ENCODE measurements at regions not wholly inside any gene's neighbourhood (a gene's known extent, or its start where the extent isn't known, plus 50 kb on each side); places are given as distances from the start of the nearest gene placed in this dataset.

GRCh38 chr2:216934151-216934550, 74.3 kb upstream of the TNP1 start:
- no peak for FAIRE-seq
- H3K4me3 ChIP-seq (ENCODE audit: insufficient read depth, low read depth, low read length), result no peak overlapping the region
- peaks cover 6% of the 10 kb centered on the region for H3K27me3 Mint-ChIP-seq (ENCODE audit: low read depth, unreplicated experiment)
- no peak for TF ChIP-seq CTCF (IDR thresholded peaks at IDR 0.05; ENCODE audit: insufficient read depth, low read depth, low read length)
- no peak for TF ChIP-seq EZH2 (IDR thresholded peaks at IDR 0.05; ENCODE audit: insufficient read depth, low read length)
- H3K27me3 ChIP-seq (ENCODE audit: insufficient read depth, low read length), result no peaks in the 10 kb centered on the region
- no peaks in the 10 kb centered on the region for H3K4me1 ChIP-seq (ENCODE audit: insufficient read depth, low read length)
- H2AFZ ChIP-seq (ENCODE audit: low read depth, low read length), result no peak overlapping the region
- H3K27ac Mint-ChIP-seq (ENCODE audit: unreplicated experiment), result no peak overlapping the region
- H3K9me3 ChIP-seq (ENCODE audit: insufficient read depth, low read depth, low read length), result no peaks in the 10 kb centered on the region
- no peaks in the 10 kb centered on the region for H4K20me1 ChIP-seq (ENCODE audit: insufficient read depth, low read length)
- peaks cover 6% of the 10 kb centered on the region for H3K4me1 Mint-ChIP-seq (ENCODE audit: low read depth, unreplicated experiment)
- H3K36me3 Mint-ChIP-seq (ENCODE audit: low read depth, unreplicated experiment), result no peaks in the 10 kb centered on the region
- no peaks in the 10 kb centered on the region for H3K36me3 ChIP-seq (ENCODE audit: insufficient read depth, low read length)
- no peak overlapping the region for H3K4me3 Mint-ChIP-seq (ENCODE audit: unreplicated experiment)
- no peak overlapping the region for H3K27ac ChIP-seq (ENCODE audit: low read depth, low read length)
- no peak overlapping the region for H3K9ac ChIP-seq (ENCODE audit: low read length)
- H3K79me2 ChIP-seq (ENCODE audit: insufficient read depth, low read length), result no peaks in the 10 kb centered on the region
- peaks cover 7% of the 10 kb centered on the region for H3K9me3 Mint-ChIP-seq (ENCODE audit: unreplicated experiment)
- DNase-seq (ENCODE audit: low read depth), result no peak
- no peak overlapping the region for H3K4me2 ChIP-seq (ENCODE audit: low read length)

- Mint-ChIP-seq H3K36me3 (ENCODE audit: low read depth, unreplicated experiment) (no peaks in the 10 kb centered on the region), H3K4me3 (ENCODE audit: unreplicated experiment) (no peak overlapping the region), H3K27me3 (ENCODE audit: low read depth, unreplicated experiment) (peaks cover 6% of the 10 kb centered on the region), H3K9me3 (ENCODE audit: unreplicated experiment) (peaks cover 7% of the 10 kb centered on the region), H3K4me1 (ENCODE audit: low read depth, unreplicated experiment) (peaks cover 6% of the 10 kb centered on the region), H3K27ac (ENCODE audit: unreplicated experiment) (no peak overlapping the region)
- TF ChIP-seq EZH2 (IDR thresholded peaks at IDR 0.05; ENCODE audit: insufficient read depth, low read length) (no peak), CTCF (IDR thresholded peaks at IDR 0.05; ENCODE audit: insufficient read depth, low read depth, low read length) (no peak)
- Histone ChIP-seq H3K4me2 (ENCODE audit: low read length) (no peak overlapping the region), H3K4me3 (ENCODE audit: insufficient read depth, low read depth, low read length) (no peak overlapping the region), H3K9ac (ENCODE audit: low read length) (no peak overlapping the region), H3K79me2 (ENCODE audit: insufficient read depth, low read length) (no peaks in the 10 kb centered on the region), H3K27ac (ENCODE audit: low read depth, low read length) (no peak overlapping the region), H3K4me1 (ENCODE audit: insufficient read depth, low read length) (no peaks in the 10 kb centered on the region), H2AFZ (ENCODE audit: low read depth, low read length) (no peak overlapping the region), H4K20me1 (ENCODE audit: insufficient read depth, low read length) (no peaks in the 10 kb centered on the region), H3K9me3 (ENCODE audit: insufficient read depth, low read depth, low read length) (no peaks in the 10 kb centered on the region), H3K27me3 (ENCODE audit: insufficient read depth, low read length) (no peaks in the 10 kb centered on the region), H3K36me3 (ENCODE audit: insufficient read depth, low read length) (no peaks in the 10 kb centered on the region)
- DNase-seq (ENCODE audit: low read depth) (no peak), FAIRE-seq (no peak)
Measured at GRCh38 chr2:216932863-216933548, 73.1 kb upstream of the TNP1 start.

- no peaks in the 10 kb centered on the region for H3K79me2 ChIP-seq (ENCODE audit: insufficient read depth, low read length)
- H3K27ac ChIP-seq (ENCODE audit: low read depth, low read length), result no peak overlapping the region
- Mint-ChIP-seq H3K27ac (ENCODE audit: unreplicated experiment) (no peak overlapping the region), H3K4me1 (ENCODE audit: low read depth, unreplicated experiment) (peaks cover 6% of the 10 kb centered on the region), H3K27me3 (ENCODE audit: low read depth, unreplicated experiment) (peaks cover 6% of the 10 kb centered on the region), H3K4me3 (ENCODE audit: unreplicated experiment) (no peak overlapping the region), H3K36me3 (ENCODE audit: low read depth, unreplicated experiment) (no peaks in the 10 kb centered on the region), H3K9me3 (ENCODE audit: unreplicated experiment) (peaks cover 7% of the 10 kb centered on the region)
- FAIRE-seq (no peak), DNase-seq (ENCODE audit: low read depth) (no peak)
- TF ChIP-seq EZH2 (IDR thresholded peaks at IDR 0.05; ENCODE audit: insufficient read depth, low read length) (no peak), CTCF (IDR thresholded peaks at IDR 0.05; ENCODE audit: insufficient read depth, low read depth, low read length) (no peak)
- no peak overlapping the region for H3K4me3 ChIP-seq (ENCODE audit: insufficient read depth, low read depth, low read length)
- no peaks in the 10 kb centered on the region for H4K20me1 ChIP-seq (ENCODE audit: insufficient read depth, low read length)
- H3K4me2 ChIP-seq (ENCODE audit: low read length), result no peak overlapping the region
- H3K9me3 ChIP-seq (ENCODE audit: insufficient read depth, low read depth, low read length), result no peaks in the 10 kb centered on the region
- H3K9ac ChIP-seq (ENCODE audit: low read length), result no peak overlapping the region
- H3K4me1 ChIP-seq (ENCODE audit: insufficient read depth, low read length), result no peaks in the 10 kb centered on the region
- no peaks in the 10 kb centered on the region for H3K27me3 ChIP-seq (ENCODE audit: insufficient read depth, low read length)
- H3K36me3 ChIP-seq (ENCODE audit: insufficient read depth, low read length), result no peaks in the 10 kb centered on the region
- H2AFZ ChIP-seq (ENCODE audit: low read depth, low read length), result no peak overlapping the region
Measured at GRCh38 chr2:216932113-216932862, 72.4 kb upstream of the TNP1 start.
